HG02885 (cell line): ENCODE measurements at regions not wholly inside any gene's neighbourhood (a gene's known extent, or its start where the extent isn't known, plus 50 kb on each side); places are given as distances from the start of the nearest gene placed in this dataset.
"Not testable (repeated sequence)": the region's sequence is repeated elsewhere in the genome, so short reads cannot be mapped to it uniquely, and the experiment has no call there.

Experiments used
- ATAC-seq: cut with Tn5 transposase; IDR thresholded peaks from one replicate; pipeline ENCODE4 v1.9.1; 2021; ENCODE audit warnings: mild to moderate bottlenecking; ENCODE audit not compliant: unreplicated experiment, poor library complexity

DNA sequence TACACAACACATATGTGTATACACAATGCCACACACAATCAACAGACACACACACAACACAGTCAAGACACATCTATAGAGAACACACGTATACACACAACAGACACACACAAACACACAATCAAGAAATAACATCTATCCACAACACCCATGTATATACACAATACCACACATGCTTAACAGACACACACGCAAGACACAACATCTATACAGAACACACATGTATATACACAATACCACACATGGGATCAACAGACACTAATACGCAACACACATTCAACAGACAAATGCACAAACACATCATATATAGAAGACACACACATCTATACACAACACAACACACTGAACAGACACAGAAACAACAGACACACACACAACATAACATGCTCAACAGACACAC, 234.8 kb downstream of the SHOX start:
- no peak for ATAC-seq

DNA sequence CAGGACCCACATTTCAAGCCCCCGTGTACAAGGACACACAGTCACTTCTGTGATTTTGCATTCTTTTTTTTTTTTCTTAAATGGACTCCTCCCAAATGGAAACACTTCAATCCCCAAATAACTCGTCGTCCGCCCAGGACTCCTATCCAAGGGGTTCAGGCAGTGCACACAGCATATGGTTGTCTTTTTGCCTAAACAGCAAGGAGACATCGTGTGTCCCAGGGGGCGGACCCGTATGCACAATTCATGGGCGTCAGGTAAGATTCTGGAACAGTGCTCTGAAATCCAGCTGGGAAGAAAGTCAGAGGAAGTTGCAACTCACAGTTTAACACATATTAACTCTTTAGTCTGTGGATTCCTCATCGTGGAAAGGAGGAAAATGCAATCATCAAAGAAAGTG, 231.3 kb downstream of the SHOX start:
- no peak for ATAC-seq

DNA sequence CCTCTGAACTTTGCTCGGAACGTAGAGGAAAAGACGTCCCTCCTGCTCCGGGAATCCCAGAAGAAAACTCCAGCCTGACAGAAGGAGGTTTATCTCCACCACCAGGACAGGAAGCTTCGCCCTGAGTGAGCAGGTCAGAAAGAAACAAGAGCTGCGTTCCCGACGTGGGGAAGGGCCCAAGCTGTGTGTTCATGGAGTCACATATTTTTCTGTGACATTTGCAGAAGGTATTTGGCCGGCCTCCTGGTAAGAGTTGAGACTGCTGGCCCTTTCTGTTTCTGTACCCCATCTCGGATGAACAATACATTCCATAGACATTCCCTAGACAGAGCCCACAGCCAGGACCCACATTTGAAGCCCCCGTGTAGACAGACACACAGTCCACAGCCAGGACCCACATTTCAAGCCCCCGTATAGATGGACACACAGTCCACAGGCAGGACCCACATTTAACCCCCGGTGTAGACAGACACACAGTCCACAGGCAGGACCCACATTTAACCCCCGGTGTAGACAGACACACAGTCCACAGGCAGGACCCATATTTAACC, 230.8 kb downstream of the SHOX start:
- no peak for ATAC-seq

DNA sequence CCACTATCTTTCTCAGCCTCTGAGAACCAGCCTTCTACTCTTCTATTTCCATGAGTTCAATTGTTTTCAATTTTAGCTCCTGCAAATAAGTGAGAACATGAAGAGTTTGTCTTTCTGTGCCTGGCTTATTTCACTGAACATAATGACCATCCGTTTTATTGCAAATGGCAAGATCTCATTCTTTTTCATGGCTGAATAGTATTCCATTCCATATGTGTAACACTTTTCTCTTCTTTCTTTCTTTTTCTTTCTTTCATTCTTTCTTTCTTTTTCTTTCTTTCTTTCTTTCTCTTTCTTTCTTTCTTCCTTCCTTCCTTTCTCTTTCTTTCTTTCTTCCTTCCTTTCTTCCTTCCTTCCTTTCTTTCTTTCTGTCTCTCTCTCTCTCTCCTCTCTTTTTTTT, 228.7 kb downstream of the SHOX start:
- ATAC-seq, result no peak

DNA sequence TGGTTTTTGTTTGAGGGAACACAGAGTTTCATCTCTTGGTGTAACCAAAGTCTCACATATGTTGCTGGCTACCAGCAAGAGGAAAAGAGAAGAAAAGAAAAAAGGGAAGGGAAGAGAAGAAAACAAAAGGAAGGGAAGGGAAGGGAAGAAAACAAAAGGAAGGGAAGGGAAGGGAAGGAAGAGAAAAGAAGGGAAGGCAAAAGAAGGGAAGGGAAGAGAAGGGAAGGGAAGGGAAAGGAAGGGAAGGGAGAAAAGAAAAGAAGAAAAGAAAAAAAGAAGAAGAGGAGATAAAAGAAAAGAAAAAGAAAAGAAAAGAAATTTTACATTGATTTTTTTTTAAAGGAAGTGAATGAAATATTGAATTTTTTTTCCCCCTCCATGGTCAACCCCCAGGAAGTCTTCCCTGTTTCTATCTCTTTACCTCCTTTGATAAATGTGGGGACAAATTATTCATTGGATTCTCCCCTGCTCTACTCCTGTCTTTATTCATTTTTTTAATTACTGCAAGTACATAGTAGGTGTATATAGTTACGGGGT, 228.0 kb downstream of the SHOX start:
- no peak for ATAC-seq

DNA sequence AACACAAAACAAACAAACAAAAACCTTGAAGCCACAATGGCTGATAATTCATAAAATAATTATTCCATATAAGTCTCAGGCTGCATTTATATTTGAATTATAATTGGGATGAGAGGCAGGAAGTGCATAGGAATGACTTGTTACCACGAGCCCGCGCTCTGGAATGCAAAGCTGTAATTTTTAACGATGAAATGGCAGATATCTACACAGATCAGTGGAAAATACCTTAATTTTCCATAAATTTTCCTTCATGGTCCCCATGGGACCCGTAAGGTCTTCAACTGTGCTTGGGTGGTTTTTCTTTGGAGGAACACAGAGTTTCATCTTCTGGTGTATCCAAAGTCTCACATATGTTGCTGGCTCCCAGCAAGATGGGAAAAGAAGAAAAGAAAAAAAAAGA, 226.8 kb downstream of the SHOX start:
- ATAC-seq, result no peak

DNA sequence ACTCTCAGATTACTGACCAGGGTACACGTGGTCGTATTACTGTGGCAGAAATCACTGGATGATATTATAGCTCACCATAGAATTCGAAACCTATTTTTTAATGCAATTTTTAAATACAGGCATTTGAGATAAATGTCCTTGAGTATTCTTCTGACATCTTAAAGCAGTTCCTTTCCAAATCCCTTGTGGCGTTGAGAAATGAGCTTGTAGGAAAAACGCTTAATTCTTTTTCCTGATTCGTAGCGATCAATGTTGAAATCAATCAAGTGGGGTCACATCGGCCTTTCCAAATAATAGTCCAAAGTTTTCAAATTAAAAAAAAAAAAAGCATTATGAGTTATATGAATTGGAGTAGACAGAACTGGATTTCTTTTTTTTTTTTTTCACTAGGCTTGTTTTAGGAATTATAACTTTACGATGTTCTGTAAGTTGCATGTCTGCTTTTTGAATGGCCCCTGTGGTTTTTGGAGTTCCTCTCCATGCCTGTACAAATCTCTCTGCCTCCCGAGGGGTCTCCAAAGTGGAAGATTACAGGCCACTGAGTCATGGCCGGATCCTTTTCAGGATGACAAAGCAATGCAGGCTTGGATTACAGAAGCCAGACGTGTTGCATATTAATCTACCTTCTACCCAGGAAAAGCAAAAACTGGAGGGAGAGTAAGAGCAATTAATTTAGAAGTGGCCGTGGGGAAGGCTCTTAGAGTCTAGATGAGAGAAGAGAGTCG, 226.1 kb downstream of the SHOX start:
- ATAC-seq, result no peak

DNA sequence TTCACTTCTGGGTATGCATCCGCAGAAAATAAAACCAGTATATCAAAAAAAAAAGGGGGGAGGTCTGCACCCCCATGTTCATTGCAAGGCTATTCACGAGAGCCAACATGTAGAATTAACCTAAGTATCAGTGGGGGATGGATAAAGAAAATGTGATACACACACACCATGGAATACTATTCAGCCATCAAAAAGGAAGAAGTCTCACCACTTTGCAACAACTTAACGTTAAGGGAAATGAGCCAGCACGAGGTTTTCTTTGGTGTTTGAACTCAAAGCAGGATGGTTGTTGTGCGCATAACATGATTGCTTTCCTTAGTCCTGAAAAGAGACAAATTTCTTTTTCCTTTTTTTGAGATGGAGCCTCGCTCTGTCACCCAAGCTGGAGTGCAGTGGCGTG, 222.7 kb downstream of the SHOX start:
- no peak for ATAC-seq

DNA sequence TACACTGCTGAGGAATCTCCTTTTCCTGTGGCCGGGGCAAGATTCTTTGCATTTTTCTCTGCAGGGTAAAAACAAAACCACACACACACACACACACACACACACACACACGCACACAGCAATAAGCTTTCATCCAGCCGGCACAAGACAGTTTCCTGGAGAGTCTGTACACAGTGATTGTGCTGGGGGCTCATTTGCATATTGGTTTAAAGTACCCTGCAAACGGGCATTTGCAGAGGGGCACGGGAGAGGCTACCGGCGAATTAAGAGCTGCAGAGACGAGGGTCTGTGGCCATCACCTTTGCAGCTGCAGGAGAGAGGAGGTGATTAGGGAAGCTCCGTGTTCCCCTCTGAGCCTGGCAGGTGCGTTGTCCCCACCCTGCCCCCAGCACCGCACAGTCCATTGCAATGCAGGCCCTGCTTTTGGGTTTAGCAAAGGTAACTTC, 219.9 kb downstream of the SHOX start:
- ATAC-seq, result no peak

DNA sequence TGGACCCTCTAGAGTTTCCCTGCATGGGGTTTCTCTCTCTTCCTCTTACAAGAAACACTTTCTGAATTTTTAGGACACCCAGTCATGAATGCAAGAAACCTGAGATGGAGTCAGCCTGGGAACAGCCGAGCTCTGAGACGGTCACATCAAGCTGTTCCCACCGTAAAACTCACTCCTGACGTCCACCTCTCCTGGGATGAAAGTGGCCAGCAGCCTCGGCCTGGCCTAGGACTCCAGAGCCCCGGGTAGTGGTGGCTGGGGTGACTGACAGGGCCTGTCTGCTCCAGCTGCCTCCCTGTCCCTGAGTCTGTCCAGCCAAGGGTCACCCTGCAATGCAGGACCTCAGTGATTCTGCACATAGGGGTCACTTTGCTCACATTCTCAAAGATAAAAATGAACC, 217.8 kb downstream of the SHOX start:
- ATAC-seq, result no peak

DNA sequence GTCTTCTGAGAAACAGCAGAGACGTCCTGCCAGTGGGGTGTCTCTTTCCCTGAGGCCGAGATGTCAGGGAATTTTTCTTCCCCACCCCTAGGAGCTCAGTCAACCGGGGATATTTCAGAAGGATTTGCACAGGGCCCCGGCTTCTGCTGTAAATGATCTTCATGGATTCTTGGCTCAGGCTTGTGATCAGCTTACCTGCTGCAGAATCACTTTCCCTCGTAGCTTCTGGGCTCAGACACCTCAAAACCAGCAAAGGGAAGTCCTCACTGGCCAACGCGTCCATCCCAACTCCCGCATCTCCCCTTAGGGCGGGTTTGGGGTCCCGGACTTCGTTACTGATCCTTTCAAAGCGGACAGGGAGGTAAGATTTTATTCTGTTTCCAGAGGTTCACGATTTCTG, 212.7 kb downstream of the SHOX start:
- no peak for ATAC-seq

GRCh38 chrX:840556-840955, 210.0 kb downstream of the SHOX start:
- no peak for ATAC-seq

DNA sequence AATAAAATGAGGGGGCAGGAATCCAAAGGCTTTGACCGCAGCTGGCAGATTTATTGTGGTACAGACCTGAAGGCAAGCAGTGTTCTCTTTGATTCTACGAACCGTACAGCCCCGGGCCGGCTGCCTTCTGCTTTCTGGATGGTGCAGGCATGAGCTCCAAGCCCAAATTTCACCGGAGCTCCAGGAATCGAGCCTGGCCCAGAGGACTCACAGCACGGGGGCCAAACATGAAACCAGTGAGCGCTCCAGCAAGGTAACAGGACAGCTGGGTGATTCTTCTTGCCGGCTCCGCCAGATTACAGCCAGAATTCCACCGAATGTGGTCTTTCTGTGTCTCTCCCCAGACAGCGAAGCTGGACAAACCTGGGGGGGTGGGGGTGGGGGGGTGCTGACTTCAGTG, 208.1 kb downstream of the SHOX start:
- not testable (repeated sequence) for ATAC-seq

DNA sequence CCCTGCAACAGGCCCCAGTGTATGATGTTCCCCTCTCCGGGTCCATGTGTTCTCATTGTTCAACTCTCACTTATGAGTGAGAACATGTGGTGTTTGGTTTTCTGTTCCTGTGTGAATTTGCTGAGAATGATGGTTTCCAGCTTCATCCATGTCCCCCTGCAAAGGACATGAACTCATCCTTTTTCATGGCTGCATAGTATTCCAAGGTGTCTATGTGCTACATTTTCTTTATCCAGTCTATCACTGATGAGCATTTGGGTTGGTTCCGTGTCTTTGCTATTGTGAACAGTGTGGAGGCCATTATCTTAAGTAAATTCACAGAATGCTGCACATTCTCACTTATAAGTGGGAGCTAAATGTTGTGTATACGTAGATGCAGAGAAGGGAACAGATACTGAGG, 205.3 kb downstream of the SHOX start:
- not testable (repeated sequence) for ATAC-seq

DNA sequence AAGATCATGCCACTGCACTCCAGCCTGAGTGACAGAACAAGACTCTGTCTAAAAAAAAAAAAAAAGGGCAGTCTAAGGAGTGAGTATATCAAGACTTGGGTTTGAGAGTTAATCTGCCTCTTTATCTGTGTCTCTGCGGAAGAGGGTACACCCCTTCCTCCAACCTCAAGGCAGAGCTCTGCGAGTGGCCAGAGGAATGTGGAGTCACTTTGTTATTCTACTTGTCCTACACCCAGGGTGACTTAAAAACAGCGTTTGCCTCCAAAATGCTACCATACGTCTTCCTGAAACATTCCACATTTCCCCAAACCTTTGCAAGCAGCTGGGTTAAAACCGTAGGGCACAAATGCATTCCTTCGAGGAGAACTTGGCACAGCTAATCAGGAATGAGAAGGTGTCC, 199.9 kb downstream of the SHOX start:
- ATAC-seq, result no peak

- no peak for ATAC-seq
Observed at GRCh38 chrX:829145-829544, 198.6 kb downstream of the SHOX start.

DNA sequence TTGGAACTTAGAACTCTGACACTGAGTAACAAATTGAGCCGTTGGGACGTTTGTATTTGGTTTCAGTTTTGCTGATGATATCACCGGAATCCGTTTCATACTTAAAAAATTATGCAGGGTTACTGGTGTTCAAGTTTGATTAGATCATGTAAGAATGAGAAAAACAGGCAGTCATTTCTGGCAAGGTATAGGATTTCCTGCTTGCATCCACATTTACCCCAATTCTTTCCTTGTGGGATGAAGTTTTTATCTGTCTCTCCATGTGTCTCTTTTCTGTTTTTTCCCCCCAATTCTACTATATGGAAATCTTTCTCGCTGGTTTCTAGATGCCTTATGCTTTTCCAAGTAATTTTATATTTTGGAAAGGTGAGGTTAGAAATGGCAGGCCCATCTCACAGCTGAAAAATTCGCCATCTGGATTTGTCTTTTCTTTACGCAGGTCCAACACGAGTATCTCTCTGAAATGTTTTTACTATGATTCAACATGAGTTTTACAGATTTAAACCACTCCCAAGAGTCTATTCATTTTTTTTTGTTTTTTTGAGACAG, 197.9 kb downstream of the SHOX start:
- no peak for ATAC-seq

GRCh38 chrX:826448-826847, 195.9 kb downstream of the SHOX start:
- no peak for ATAC-seq

- ATAC-seq, result no peak
Observed at GRCh38 chrX:825991-826390, 195.4 kb downstream of the SHOX start.

GRCh38 chrX:823073-823472, 192.5 kb downstream of the SHOX start:
- not testable (repeated sequence) for ATAC-seq

GRCh38 chrX:821327-822107, 190.9 kb downstream of the SHOX start:
- no peak for ATAC-seq
